Progenitor cell of endocrine pancreas (in vitro differentiated cells): ENCODE measurements at regions not wholly inside any gene's neighbourhood (a gene's known extent, or its start where the extent isn't known, plus 50 kb on each side); places are given as distances from the start of the nearest gene placed in this dataset.
A peak's percentile ranks its signal among the peaks of the same experiment; 100 is the strongest.

Experiments
- DNase-seq: peaks from one replicate; pipeline ENCODE4 v3.0.0; 2021; ENCODE audit warnings: low spot score; ENCODE audit not compliant: unreplicated experiment
- H3K27ac Mint-ChIP-seq: 2 replicates; pipeline ENCODE4 v1.8.0; 2021; ENCODE audit warnings: mild to moderate bottlenecking, moderate library complexity, mixed read lengths
- H3K27me3 Mint-ChIP-seq: 2 replicates; pipeline ENCODE4 v1.8.0; 2021; ENCODE audit warnings: mixed read lengths
- H3K36me3 Mint-ChIP-seq: 2 replicates; pipeline ENCODE4 v1.8.0; 2022; ENCODE audit warnings: mixed read lengths; ENCODE audit not compliant: insufficient read depth
- H3K4me1 Mint-ChIP-seq: 2 replicates; pipeline ENCODE4 v1.8.0; 2021; ENCODE audit warnings: low read depth, mixed read lengths
- H3K4me3 Mint-ChIP-seq: 2 replicates; pipeline ENCODE4 v1.8.0; 2021; ENCODE audit warnings: low read depth, mild to moderate bottlenecking, moderate library complexity, mixed read lengths
- H3K9me3 Mint-ChIP-seq: 2 replicates; pipeline ENCODE4 v1.8.0; 2021; ENCODE audit warnings: low read depth, mixed read lengths
- CTCF ChIP-seq: fragments of 200-600 bp; sonication (generic); IDR thresholded peaks from one replicate; pipeline ENCODE4 v1.5.0; 2021; ENCODE audit warnings: antibody characterized with exemption, mild to moderate bottlenecking; ENCODE audit not compliant: unreplicated experiment

- H3K4me1 Mint-ChIP-seq: no peaks in the 10 kb centered on the region
- no peak for TF ChIP-seq CTCF
- no peak for DNase-seq
- peaks cover 7% of the 10 kb centered on the region for H3K27me3 Mint-ChIP-seq
- H3K4me3 Mint-ChIP-seq: no peak overlapping the region
- no peaks in the 10 kb centered on the region for H3K9me3 Mint-ChIP-seq
- H3K27ac Mint-ChIP-seq: no peak overlapping the region
- no peaks in the 10 kb centered on the region for H3K36me3 Mint-ChIP-seq
Measured at GRCh38 chr4:146124023-146124680, 51.4 kb upstream of the LSM6 start.

DNA sequence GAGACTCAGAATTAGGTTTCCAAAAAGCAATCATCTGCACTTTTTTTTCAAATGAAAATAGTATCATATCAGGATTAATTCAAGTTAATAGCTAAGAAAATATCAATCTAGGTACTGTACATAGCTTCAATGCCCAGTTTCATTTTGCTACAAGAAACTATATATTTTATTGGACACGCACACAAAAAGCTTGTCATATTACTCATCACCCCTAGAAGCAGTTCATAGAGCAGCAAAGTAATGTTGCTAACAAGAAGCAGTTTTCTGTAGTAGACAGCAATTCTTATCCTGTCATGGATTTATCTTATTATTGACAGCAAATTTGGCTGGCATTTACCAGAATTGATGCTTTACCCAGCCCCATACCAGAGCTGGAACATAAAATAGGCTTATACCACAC is 52.3 kb upstream of the LSM6 start:
- DNase-seq: no peak
- Mint-ChIP-seq H3K36me3 (no peaks in the 10 kb centered on the region), H3K27ac (no peak overlapping the region), H3K27me3 (peaks cover 7% of the 10 kb centered on the region), H3K4me1 (no peaks in the 10 kb centered on the region), H3K4me3 (no peak overlapping the region), H3K9me3 (no peaks in the 10 kb centered on the region)
- no peak for TF ChIP-seq CTCF

GRCh38 chr4:146122398-146122797 is 53.1 kb upstream of the LSM6 start:
- Mint-ChIP-seq H3K4me1 (no peaks in the 10 kb centered on the region), H3K27me3 (peaks cover 7% of the 10 kb centered on the region), H3K9me3 (no peaks in the 10 kb centered on the region), H3K27ac (no peak overlapping the region), H3K36me3 (no peaks in the 10 kb centered on the region), H3K4me3 (no peak overlapping the region)
- TF ChIP-seq CTCF: no peak
- no peak for DNase-seq

- H3K9me3 Mint-ChIP-seq: no peaks in the 10 kb centered on the region
- H3K27ac Mint-ChIP-seq: peak overlapping the region; percentile 25
- peaks cover 7% of the 10 kb centered on the region for H3K27me3 Mint-ChIP-seq
- H3K36me3 Mint-ChIP-seq: no peaks in the 10 kb centered on the region
- DNase-seq: no peak
- no peaks in the 10 kb centered on the region for H3K4me1 Mint-ChIP-seq
- TF ChIP-seq CTCF: no peak
- H3K4me3 Mint-ChIP-seq: no peak overlapping the region
Measured at GRCh38 chr4:146121757-146122156, 53.8 kb upstream of the LSM6 start.

GRCh38 chr4:146119845-146120404 is 55.6 kb upstream of the LSM6 start:
- TF ChIP-seq CTCF: no peak
- Mint-ChIP-seq H3K4me1 (no peaks in the 10 kb centered on the region), H3K9me3 (no peaks in the 10 kb centered on the region), H3K4me3 (no peak overlapping the region), H3K36me3 (no peaks in the 10 kb centered on the region), H3K27ac (no peak overlapping the region), H3K27me3 (peaks cover 7% of the 10 kb centered on the region)
- no peak for DNase-seq
